OCI-LY3 (cell line): ENCODE measurements at regions not wholly inside any gene's neighbourhood (a gene's known extent, or its start where the extent isn't known, plus 50 kb on each side); places are given as distances from the start of the nearest gene placed in this dataset.

Source experiments
- EZH2phosphoT487 ChIP-seq: fragments of 200-600 bp; shearing (Covaris generic); IDR thresholded peaks from 2 replicates; pipeline ENCODE4 v1.6.1; 2018; ENCODE audit warnings: antibody characterized with exemption, mixed run types, low read depth
- TF ChIP-seq, protein P1 (sequence below): fragments of 200-600, 300-600 bp; sonication (generic); IDR thresholded peaks from 2 replicates; pipeline ENCODE4 v1.5.1; 2014; ENCODE audit warnings: antibody characterized with exemption, low read length, low read depth

DNA sequence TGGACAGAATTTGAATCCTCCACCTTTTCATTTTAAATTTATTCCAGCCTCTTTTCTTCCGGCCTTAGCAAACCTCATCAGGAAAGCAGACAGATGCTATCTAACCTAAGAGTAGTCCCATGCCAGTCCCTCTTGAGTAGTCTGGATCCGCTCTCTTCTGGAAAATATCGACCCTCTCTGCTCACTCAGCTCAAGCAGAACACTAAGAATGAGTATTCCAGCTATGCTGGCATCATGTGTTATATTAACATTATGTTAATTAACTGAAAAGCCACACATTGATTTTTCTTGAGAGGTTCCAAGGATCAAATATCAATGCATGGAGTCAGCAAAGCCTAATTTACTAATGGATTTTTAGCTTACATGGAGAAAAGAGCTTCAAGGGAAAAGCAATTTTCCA lies 161.4 kb downstream of the ID4 start:
- TF ChIP-seq, protein P1, sequence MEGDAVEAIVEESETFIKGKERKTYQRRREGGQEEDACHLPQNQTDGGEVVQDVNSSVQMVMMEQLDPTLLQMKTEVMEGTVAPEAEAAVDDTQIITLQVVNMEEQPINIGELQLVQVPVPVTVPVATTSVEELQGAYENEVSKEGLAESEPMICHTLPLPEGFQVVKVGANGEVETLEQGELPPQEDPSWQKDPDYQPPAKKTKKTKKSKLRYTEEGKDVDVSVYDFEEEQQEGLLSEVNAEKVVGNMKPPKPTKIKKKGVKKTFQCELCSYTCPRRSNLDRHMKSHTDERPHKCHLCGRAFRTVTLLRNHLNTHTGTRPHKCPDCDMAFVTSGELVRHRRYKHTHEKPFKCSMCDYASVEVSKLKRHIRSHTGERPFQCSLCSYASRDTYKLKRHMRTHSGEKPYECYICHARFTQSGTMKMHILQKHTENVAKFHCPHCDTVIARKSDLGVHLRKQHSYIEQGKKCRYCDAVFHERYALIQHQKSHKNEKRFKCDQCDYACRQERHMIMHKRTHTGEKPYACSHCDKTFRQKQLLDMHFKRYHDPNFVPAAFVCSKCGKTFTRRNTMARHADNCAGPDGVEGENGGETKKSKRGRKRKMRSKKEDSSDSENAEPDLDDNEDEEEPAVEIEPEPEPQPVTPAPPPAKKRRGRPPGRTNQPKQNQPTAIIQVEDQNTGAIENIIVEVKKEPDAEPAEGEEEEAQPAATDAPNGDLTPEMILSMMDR, result no peak
- TF ChIP-seq EZH2phosphoT487, result no peak
